ENCODE measurements at regions not wholly inside any gene's neighbourhood (a gene's known extent, or its start where the extent isn't known, plus 50 kb on each side); places are given as distances from the start of the nearest gene placed in this dataset.
"Not testable (repeated sequence)": the region's sequence is repeated elsewhere in the genome, so short reads cannot be mapped to it uniquely, and the experiment has no call there.

GRCh38 chr13:81203783-81204182 lies 862.9 kb upstream of the SPRY2 start:
- H3K4me3 ChIP-seq (ENCODE audit: low read depth, low read length): no peak overlapping the region
- no peaks in the 10 kb centered on the region for H3K36me3 ChIP-seq (ENCODE audit: insufficient read depth)
- no peaks in the 10 kb centered on the region for H3K4me1 ChIP-seq (ENCODE audit: insufficient read depth)
- WGBS: 62% methylated on average over 1 of the region's 1 CpG
- no peak overlapping the region for H3K27ac ChIP-seq (ENCODE audit: low read depth)
- DNase-seq (ENCODE audit: extremely low spot score): no peak

- WGBS: 21% methylated on average over 4 of the region's 4 CpGs
- Histone ChIP-seq H3K4me3 (ENCODE audit: low read depth, low read length) (no peak overlapping the region), H3K27ac (ENCODE audit: low read depth) (no peak overlapping the region), H3K36me3 (ENCODE audit: insufficient read depth) (no peaks in the 10 kb centered on the region), H3K4me1 (ENCODE audit: insufficient read depth) (no peaks in the 10 kb centered on the region)
- no peak for DNase-seq (ENCODE audit: extremely low spot score)
These were observed 859.0 kb upstream of the SPRY2 start for GRCh38 chr13:81199956-81200355.

- no peaks in the 10 kb centered on the region for H3K4me1 ChIP-seq (ENCODE audit: insufficient read depth)
- no peak overlapping the region for H3K27ac ChIP-seq (ENCODE audit: low read depth)
- H3K36me3 ChIP-seq (ENCODE audit: insufficient read depth): no peaks in the 10 kb centered on the region
- WGBS: 31% methylated on average over 3 of the region's 3 CpGs
- no peak for DNase-seq (ENCODE audit: extremely low spot score)
- H3K4me3 ChIP-seq (ENCODE audit: low read depth, low read length): no peak overlapping the region
These were observed 857.0 kb upstream of the SPRY2 start for GRCh38 chr13:81197966-81198365.

DNA sequence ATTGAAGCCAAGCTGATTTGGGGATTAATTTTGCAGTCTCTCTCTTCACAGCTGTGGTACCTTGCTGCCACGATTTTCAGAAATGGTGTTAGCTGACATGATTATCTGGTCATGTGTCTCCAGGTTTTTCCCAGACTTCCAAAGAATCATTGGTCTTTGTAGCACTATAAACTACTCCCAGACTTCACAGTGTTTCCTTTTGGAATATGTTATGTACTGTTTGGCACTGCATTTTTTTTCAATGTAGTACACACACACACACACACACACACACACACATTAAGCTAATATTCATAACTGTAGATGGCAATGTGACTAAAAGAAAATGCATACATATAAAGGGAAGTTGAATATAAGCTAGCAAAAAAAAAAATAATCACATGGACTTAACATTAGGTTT lies 856.6 kb upstream of the SPRY2 start:
- no peak overlapping the region for H3K27ac ChIP-seq (ENCODE audit: low read depth)
- 39% methylated on average over 1 of the region's 1 CpG for WGBS
- H3K4me3 ChIP-seq (ENCODE audit: low read depth, low read length): no peak overlapping the region
- H3K36me3 ChIP-seq (ENCODE audit: insufficient read depth): no peaks in the 10 kb centered on the region
- DNase-seq (ENCODE audit: extremely low spot score): no peak
- no peaks in the 10 kb centered on the region for H3K4me1 ChIP-seq (ENCODE audit: insufficient read depth)

DNA sequence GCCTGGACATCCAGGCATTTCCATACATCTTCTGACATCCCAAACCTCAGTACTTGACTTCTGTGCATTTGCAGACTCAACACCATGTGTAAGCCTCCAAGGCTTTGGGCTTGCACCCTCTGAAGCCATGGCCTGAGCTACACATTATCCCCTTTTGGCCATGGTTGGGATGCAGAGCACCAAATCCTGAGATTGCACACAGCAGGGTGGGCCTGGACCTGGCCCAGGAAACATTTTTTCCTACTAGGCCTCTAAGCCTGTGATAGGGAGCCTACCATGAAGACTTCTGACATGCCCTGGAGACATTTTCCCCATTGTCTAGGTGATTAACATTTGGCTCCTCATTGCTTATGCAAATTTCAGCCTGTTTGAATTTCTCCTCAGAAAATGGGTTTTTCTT lies 853.4 kb upstream of the SPRY2 start:
- Histone ChIP-seq H3K4me3 (ENCODE audit: low read depth, low read length) (no peak overlapping the region), H3K27ac (ENCODE audit: low read depth) (no peak overlapping the region), H3K4me1 (ENCODE audit: insufficient read depth) (no peaks in the 10 kb centered on the region), H3K36me3 (ENCODE audit: insufficient read depth) (no peaks in the 10 kb centered on the region)
- DNase-seq (ENCODE audit: extremely low spot score): no peak

DNA sequence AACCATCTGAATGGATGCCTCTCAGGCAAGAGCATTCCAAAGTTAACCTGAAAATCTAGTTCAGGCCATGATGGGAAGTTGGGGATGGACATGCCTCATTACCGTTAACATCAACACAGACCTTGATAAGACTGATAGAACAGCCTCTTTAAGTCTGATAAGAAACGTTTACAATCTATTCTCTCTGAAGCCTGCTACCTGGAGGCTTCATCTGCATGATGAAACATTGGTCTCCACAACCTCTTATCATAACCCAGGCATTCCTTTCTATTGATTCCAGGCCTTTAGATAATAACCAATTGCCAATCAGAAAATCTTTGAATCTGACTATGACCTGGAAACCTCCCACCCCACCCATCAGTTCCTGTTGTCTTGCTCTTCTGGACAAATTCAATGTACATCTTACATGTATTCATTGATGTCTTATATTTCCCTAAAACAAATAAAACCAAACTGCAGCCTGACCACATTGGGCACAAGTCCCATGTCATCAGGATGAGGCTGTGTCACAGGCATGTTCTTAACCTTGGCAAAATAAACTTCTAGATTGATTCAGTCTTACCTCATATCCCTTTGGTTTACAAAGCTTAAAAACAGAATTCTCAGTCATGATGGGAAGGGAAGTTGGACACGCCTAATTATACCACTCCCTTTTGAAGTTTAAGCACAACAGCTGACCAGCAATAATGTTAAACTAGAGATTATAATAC lies 843.8 kb upstream of the SPRY2 start:
- DNase-seq (ENCODE audit: extremely low spot score): no peak
- WGBS: 67% methylated on average over 3 of the region's 3 CpGs
- Histone ChIP-seq H3K27ac (ENCODE audit: low read depth) (no peak overlapping the region), H3K4me1 (ENCODE audit: insufficient read depth) (no peaks in the 10 kb centered on the region), H3K4me3 (ENCODE audit: low read depth, low read length) (no peak overlapping the region), H3K36me3 (ENCODE audit: insufficient read depth) (no peaks in the 10 kb centered on the region)

- no peaks in the 10 kb centered on the region for H3K36me3 ChIP-seq (ENCODE audit: insufficient read depth)
- WGBS: 81% methylated on average over 3 of the region's 3 CpGs
- no peak overlapping the region for H3K27ac ChIP-seq (ENCODE audit: low read depth)
- no peak for DNase-seq (ENCODE audit: extremely low spot score)
- no peaks in the 10 kb centered on the region for H3K4me1 ChIP-seq (ENCODE audit: insufficient read depth)
- H3K4me3 ChIP-seq (ENCODE audit: low read depth, low read length): no peak overlapping the region
These were observed 831.7 kb upstream of the SPRY2 start for GRCh38 chr13:81172603-81173002.

DNA sequence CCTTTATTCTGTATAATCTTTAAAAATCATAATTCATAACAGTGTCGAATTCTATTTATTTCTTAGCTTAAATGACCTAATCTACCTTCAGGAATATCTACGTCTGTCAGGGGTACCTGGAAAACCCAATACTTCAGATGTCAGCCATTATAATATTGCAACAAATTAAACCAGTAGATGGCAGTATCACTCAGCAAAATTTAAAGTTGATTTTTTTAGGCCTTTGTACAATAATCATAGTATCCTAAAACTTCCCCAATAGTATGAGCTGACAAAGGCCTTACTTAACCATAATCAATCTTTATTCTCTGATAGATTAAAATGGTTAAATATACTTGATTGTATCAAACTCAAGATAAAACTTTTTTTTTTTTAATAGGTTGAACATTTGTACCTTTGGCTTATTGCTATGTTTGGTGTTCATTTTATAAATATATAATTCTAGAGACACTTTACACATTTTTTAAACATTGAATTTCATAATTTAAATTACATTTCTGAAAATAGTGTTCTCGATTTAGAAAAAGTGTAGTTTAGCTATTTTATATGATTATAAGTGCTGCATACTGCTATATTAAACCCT lies 830.2 kb upstream of the SPRY2 start:
- Histone ChIP-seq H3K36me3 (ENCODE audit: insufficient read depth) (no peaks in the 10 kb centered on the region), H3K4me3 (ENCODE audit: low read depth, low read length) (no peak overlapping the region), H3K27ac (ENCODE audit: low read depth) (no peak overlapping the region), H3K4me1 (ENCODE audit: insufficient read depth) (no peaks in the 10 kb centered on the region)
- 20% methylated on average over 3 of the region's 3 CpGs for WGBS
- DNase-seq (ENCODE audit: extremely low spot score): no peak

DNA sequence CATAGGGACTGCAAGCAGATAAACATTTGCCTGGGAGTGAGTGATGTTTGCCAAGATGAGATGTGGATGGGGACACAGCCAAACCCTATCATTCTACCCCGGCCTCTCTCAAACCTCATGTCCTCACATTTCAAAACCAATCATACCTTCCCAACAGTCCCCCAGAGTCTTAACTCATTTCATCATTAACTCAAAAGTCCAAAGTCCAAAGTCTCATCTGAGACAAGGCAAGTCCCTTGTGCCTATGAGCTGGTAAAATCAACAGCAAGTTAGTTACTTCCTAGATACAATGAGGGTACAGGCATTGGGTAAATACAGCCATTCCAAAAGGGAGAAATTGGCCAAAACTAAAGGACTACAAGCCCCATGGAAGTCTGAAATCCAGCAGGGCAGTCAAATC lies 822.9 kb upstream of the SPRY2 start:
- WGBS: 77% methylated on average over 1 of the region's 1 CpG

DNA sequence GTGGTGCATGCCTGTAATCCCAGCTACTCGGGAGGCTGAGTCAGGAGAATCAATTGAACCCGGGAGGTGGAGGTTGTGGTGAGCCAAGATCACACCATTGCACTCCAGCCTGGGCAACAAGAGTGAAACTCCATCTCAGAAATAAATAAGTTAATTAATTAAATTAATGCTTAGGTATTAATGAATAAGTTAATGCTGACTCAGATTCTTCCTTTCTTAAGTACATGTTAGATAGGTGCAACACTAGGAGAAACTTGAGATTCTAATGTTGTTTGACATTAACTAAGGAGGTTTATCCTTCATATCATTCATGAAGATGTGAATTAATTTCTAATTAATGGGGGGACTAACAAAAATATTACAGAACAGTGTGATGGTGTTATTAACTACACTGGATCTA lies 812.6 kb upstream of the SPRY2 start:
- no peaks in the 10 kb centered on the region for H3K36me3 ChIP-seq (ENCODE audit: insufficient read depth)
- H3K4me3 ChIP-seq (ENCODE audit: low read depth, low read length): no peak overlapping the region
- DNase-seq (ENCODE audit: extremely low spot score): no peak
- WGBS: 95% methylated on average over 2 of the region's 2 CpGs
- H3K27ac ChIP-seq (ENCODE audit: low read depth): no peak overlapping the region
- no peaks in the 10 kb centered on the region for H3K4me1 ChIP-seq (ENCODE audit: insufficient read depth)

More for the DNA sequence above, 822.9 kb upstream of the SPRY2 start:
- not testable (repeated sequence) for H3K4me3 ChIP-seq (ENCODE audit: low read depth, low read length); H3K27ac ChIP-seq (ENCODE audit: low read depth); H3K4me1 ChIP-seq (ENCODE audit: insufficient read depth); H3K36me3 ChIP-seq (ENCODE audit: insufficient read depth); DNase-seq (ENCODE audit: extremely low spot score)

DNA sequence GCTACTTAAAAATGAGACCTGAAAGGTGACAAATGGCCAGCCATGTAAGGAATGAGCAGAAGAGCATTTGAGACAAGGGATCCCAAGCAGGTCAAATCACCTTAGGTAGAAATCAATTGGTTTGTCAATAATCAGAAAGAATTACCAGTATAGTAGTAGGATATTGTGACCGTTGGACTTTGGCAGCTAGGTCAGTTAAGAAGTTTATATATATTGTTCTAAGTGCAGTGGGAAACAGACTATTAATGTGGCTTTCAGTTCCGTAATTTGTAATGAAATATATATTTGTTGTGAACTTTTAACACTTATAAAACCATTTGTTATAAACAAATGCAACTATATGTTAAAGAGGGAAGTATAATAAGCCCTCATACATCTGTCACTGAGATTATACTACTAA lies 807.9 kb upstream of the SPRY2 start:
- Histone ChIP-seq H3K4me1 (ENCODE audit: insufficient read depth) (no peaks in the 10 kb centered on the region), H3K4me3 (ENCODE audit: low read depth, low read length) (no peak overlapping the region), H3K36me3 (ENCODE audit: insufficient read depth) (no peaks in the 10 kb centered on the region), H3K27ac (ENCODE audit: low read depth) (no peak overlapping the region)
- no peak for DNase-seq (ENCODE audit: extremely low spot score)
- 69% methylated on average over 2 of the region's 2 CpGs for WGBS

- 89% methylated on average over 12 of the region's 12 CpGs for WGBS
- H3K4me1 ChIP-seq (ENCODE audit: insufficient read depth); H3K36me3 ChIP-seq (ENCODE audit: insufficient read depth); H3K27ac ChIP-seq (ENCODE audit: low read depth); DNase-seq (ENCODE audit: extremely low spot score); H3K4me3 ChIP-seq (ENCODE audit: low read depth, low read length): not testable (repeated sequence)
These were observed 805.6 kb upstream of the SPRY2 start for GRCh38 chr13:81146576-81146975.

GRCh38 chr13:81142306-81142999 lies 801.5 kb upstream of the SPRY2 start:
- Histone ChIP-seq H3K36me3 (ENCODE audit: insufficient read depth) (no peaks in the 10 kb centered on the region), H3K4me3 (ENCODE audit: low read depth, low read length) (no peak overlapping the region), H3K27ac (ENCODE audit: low read depth) (no peak overlapping the region), H3K4me1 (ENCODE audit: insufficient read depth) (no peaks in the 10 kb centered on the region)
- 84% methylated on average over 5 of the region's 5 CpGs for WGBS
- DNase-seq (ENCODE audit: extremely low spot score): no peak

DNA sequence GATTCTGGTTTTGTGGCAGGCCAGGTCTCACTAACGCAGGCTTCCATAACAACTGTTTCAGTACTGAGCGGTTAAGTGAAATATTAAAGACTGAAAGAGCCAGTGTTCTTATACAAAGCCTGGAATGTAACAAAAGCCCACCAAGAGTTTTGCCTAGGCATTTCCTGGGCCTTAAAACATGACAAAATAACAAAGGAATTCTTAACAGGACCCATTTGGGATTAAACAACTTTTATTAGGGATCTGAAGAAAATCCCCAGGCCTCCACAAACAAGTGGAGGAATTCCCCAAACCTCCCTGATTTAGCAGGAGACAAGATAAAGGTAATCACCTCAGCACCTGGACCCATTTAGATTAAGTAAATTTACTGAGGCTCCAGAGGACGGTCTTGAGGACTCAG lies 799.7 kb upstream of the SPRY2 start:
- Histone ChIP-seq H3K36me3 (ENCODE audit: insufficient read depth) (no peaks in the 10 kb centered on the region), H3K4me1 (ENCODE audit: insufficient read depth) (no peaks in the 10 kb centered on the region), H3K4me3 (ENCODE audit: low read depth, low read length) (no peak overlapping the region), H3K27ac (ENCODE audit: low read depth) (no peak overlapping the region)
- WGBS: 52% methylated on average over 3 of the region's 3 CpGs
- no peak for DNase-seq (ENCODE audit: extremely low spot score)
